Aorta (tissue), 5 donors: ENCODE measurements at regions not wholly inside any gene's neighbourhood (a gene's known extent, or its start where the extent isn't known, plus 50 kb on each side); places are given as distances from the start of the nearest gene placed in this dataset.

Source experiments
- ATAC-seq: fragments of 200-7000 bp; cut with Tn5 transposase; one replicate; pipeline ENCODE4 v1.9.1; 2022; ENCODE audit warnings: moderate library complexity; ENCODE audit not compliant: low FRiP score
- DNase-seq, 2 donors: peaks; one replicate each; pipeline ENCODE4 v3.0.0-alpha.2; 2020
- H3K27ac ChIP-seq, 2 donors: one replicate each; pipeline ENCODE4 v1.5.1; 2013; ENCODE audit warnings: low read length in 2 of 2, mild to moderate bottlenecking in 2 of 2, moderate library complexity in 2 of 2, control low read depth in 1 of 2, inconsistent platforms in 1 of 2, low read depth in 1 of 2
- H3K27me3 ChIP-seq, 2 donors: one replicate each; pipeline ENCODE4 v1.6.1; 2013; ENCODE audit warnings: control low read depth in 1 of 2, low read length in 1 of 2, mild to moderate bottlenecking in 1 of 2, moderate library complexity in 1 of 2; ENCODE audit not compliant: insufficient read depth in 2 of 2, control insufficient read depth in 1 of 2
- H3K36me3 ChIP-seq, 2 donors: one replicate each; pipeline ENCODE4 v1.6.1; 2013; ENCODE audit warnings: control low read depth in 1 of 2, low read length in 1 of 2, mild to moderate bottlenecking in 1 of 2; ENCODE audit not compliant: insufficient read depth in 2 of 2, control insufficient read depth in 1 of 2
- H3K4me1 ChIP-seq, 2 donors: one replicate each; pipeline ENCODE4 v1.6.1; 2013; ENCODE audit warnings: low read length in 2 of 2, control low read depth in 1 of 2, mild to moderate bottlenecking in 1 of 2, moderate library complexity in 1 of 2; ENCODE audit not compliant: insufficient read depth in 2 of 2, control insufficient read depth in 1 of 2
- H3K4me3 ChIP-seq, 2 donors: one replicate each; pipeline ENCODE4 v1.5.1; 2013; ENCODE audit warnings: low read length in 2 of 2, control low read depth in 1 of 2, mild to moderate bottlenecking in 1 of 2
- H3K9me3 ChIP-seq: one replicate; pipeline ENCODE4 v1.6.1; 2013; ENCODE audit warnings: mild to moderate bottlenecking, low read length; ENCODE audit not compliant: control insufficient read depth
- whole genome bisulfite sequencing, 2 donors: extraction: QIAGEN DNeasy Blood & Tissue Kit; methylation state at CpG; one replicate each; pipeline ENCODE4 v1.1.7; 2013; 5-methylcytosine and 5-hydroxymethylcytosine counted together
- intact Hi-C, 2 donors: fragments of 100-400 bp; cut with DNase I; formaldehyde crosslinking; loops; one replicate each; pipeline versions ENCODE4 v1.14.2 to v1.15.0; 2022
- donor health status: healthy with polysubstance abuse.
- donor health status: Bipolar disorder and iron deficiency.
- donor health status: DM: no; HTN: no; CAD: no.
- donor health status: DM: no; HTN: no; CAD: no.
- donor health status: DM: yes; HTN: yes; CAD: no.

- Histone ChIP-seq H3K9me3 (no peaks in the 10 kb centered on the region), H3K4me1 (no peaks in the 10 kb centered on the region), H3K36me3 (no peaks in the 10 kb centered on the region), H3K27ac (no peak overlapping the region), H3K27me3 (no peaks in the 10 kb centered on the region), H3K4me3 (no peak overlapping the region)
- ATAC-seq (no peak), DNase-seq (no peak)
- intact Hi-C loops = no loop called here
Observed at GRCh38 chr1:187629075-187629474, 800.3 kb downstream of the PLA2G4A start.

GRCh38 chr1:187630653-187631380 lies 802.1 kb downstream of the PLA2G4A start:
- no peak for DNase-seq
- no peak for ATAC-seq
- no peaks in the 10 kb centered on the region for H3K27me3 ChIP-seq
- intact Hi-C loops = no loop called here
- no peaks in the 10 kb centered on the region for H3K9me3 ChIP-seq
- no peaks in the 10 kb centered on the region for H3K36me3 ChIP-seq
- H3K4me3 ChIP-seq = no peak overlapping the region
- H3K27ac ChIP-seq = no peak overlapping the region
- no peaks in the 10 kb centered on the region for H3K4me1 ChIP-seq
- 94 to 95% methylated on average over 13 of the region's 13 CpGs for WGBS, 2 donors

GRCh38 chr1:187631381-187631675 lies 802.6 kb downstream of the PLA2G4A start:
- Histone ChIP-seq H3K4me3 (no peak overlapping the region), H3K4me1 (no peaks in the 10 kb centered on the region), H3K9me3 (no peaks in the 10 kb centered on the region), H3K36me3 (no peaks in the 10 kb centered on the region), H3K27me3 (no peaks in the 10 kb centered on the region), H3K27ac (no peak overlapping the region)
- WGBS, 2 donors = 90 to 93% methylated on average over 5 of the region's 5 CpGs
- ATAC-seq (no peak), DNase-seq (no peak)
- intact Hi-C loops = no loop called here

- Histone ChIP-seq H3K27ac (no peak overlapping the region), H3K36me3 (no peaks in the 10 kb centered on the region), H3K4me3 (no peak overlapping the region), H3K4me1 (no peaks in the 10 kb centered on the region), H3K9me3 (no peaks in the 10 kb centered on the region), H3K27me3 (no peaks in the 10 kb centered on the region)
- no peak for DNase-seq
- intact Hi-C loops = no loop called here
- WGBS, 2 donors = 90 to 93% methylated on average over 5 of the region's 5 CpGs
- no peak for ATAC-seq
Observed at GRCh38 chr1:187631984-187632383, 803.2 kb downstream of the PLA2G4A start.

- no peaks in the 10 kb centered on the region for H3K36me3 ChIP-seq
- H3K27ac ChIP-seq = no peak overlapping the region
- no peaks in the 10 kb centered on the region for H3K4me1 ChIP-seq
- ATAC-seq (no peak), DNase-seq (no peak)
- whole genome bisulfite sequencing, 2 donors = 46 to 52% methylated on average over 1 of the region's 1 CpG
- no peak overlapping the region for H3K4me3 ChIP-seq
- intact Hi-C loops = no loop called here
- no peaks in the 10 kb centered on the region for H3K27me3 ChIP-seq
- H3K9me3 ChIP-seq = no peaks in the 10 kb centered on the region
Observed at GRCh38 chr1:187634940-187635339, 806.2 kb downstream of the PLA2G4A start.

GRCh38 chr1:187638733-187639434 lies 810.1 kb downstream of the PLA2G4A start:
- intact Hi-C loops = no loop called here
- no peaks in the 10 kb centered on the region for H3K27me3 ChIP-seq
- no peaks in the 10 kb centered on the region for H3K9me3 ChIP-seq
- H3K4me1 ChIP-seq = no peaks in the 10 kb centered on the region
- no peak for DNase-seq
- ATAC-seq = no peak
- H3K27ac ChIP-seq = no peak overlapping the region
- WGBS, 2 donors = 94 to 96% methylated on average over 2 of the region's 2 CpGs
- no peak overlapping the region for H3K4me3 ChIP-seq
- no peaks in the 10 kb centered on the region for H3K36me3 ChIP-seq

- intact Hi-C loops = no loop called here
- no peak for ATAC-seq
Observed at GRCh38 chr1:187641015-187641414, 812.3 kb downstream of the PLA2G4A start.

GRCh38 chr1:187641463-187641862 lies 812.7 kb downstream of the PLA2G4A start:
- H3K4me3 ChIP-seq = no peak overlapping the region
- H3K36me3 ChIP-seq = no peaks in the 10 kb centered on the region
- H3K4me1 ChIP-seq = no peaks in the 10 kb centered on the region
- no peak overlapping the region for H3K27ac ChIP-seq
- H3K9me3 ChIP-seq = no peaks in the 10 kb centered on the region
- H3K27me3 ChIP-seq = no peaks in the 10 kb centered on the region
- ATAC-seq (no peak), DNase-seq (no peak)
- intact Hi-C loops = no loop called here
- 92 to 93% methylated on average over 7 of the region's 7 CpGs for WGBS, 2 donors

More at GRCh38 chr1:187641015-187641414, 812.3 kb downstream of the PLA2G4A start:
- no peak overlapping the region for H3K27ac ChIP-seq
- H3K9me3 ChIP-seq = no peaks in the 10 kb centered on the region
- H3K27me3 ChIP-seq = no peaks in the 10 kb centered on the region
- 94 to 95% methylated on average over 5 of the region's 5 CpGs for WGBS, 2 donors
- H3K4me1 ChIP-seq = no peaks in the 10 kb centered on the region
- H3K4me3 ChIP-seq = no peak overlapping the region
- DNase-seq = no peak
- no peaks in the 10 kb centered on the region for H3K36me3 ChIP-seq

- Histone ChIP-seq H3K9me3 (no peaks in the 10 kb centered on the region), H3K4me1 (no peaks in the 10 kb centered on the region), H3K36me3 (no peaks in the 10 kb centered on the region), H3K27me3 (no peaks in the 10 kb centered on the region), H3K27ac (no peak overlapping the region), H3K4me3 (no peak overlapping the region)
- ATAC-seq (no peak), DNase-seq (no peak)
- WGBS, 2 donors = 91 to 98% methylated on average over 2 of the region's 2 CpGs
- intact Hi-C loops = no loop called here
Observed at GRCh38 chr1:187641907-187642306, 813.2 kb downstream of the PLA2G4A start.
